Right atrium auricular region (tissue), 2 donors: ENCODE measurements at regions not wholly inside any gene's neighbourhood (a gene's known extent, or its start where the extent isn't known, plus 50 kb on each side); places are given as distances from the start of the nearest gene placed in this dataset.

Experiments used
- DNase-seq: peaks from one replicate; pipeline ENCODE4 v3.0.0-alpha.2; 2019; ENCODE audit warnings: low spot score
- H3K27ac ChIP-seq, 2 donors: fragments of 200-600 bp; sonication (generic); 1 replicate in 1 of 2; 2 replicates in 1 of 2; pipeline ENCODE4 v1.5.1; 2016 to 2019
- H3K27me3 ChIP-seq, 2 donors: fragments of 200-600 bp; sonication (generic); one replicate each; pipeline versions ENCODE4 v1.5.1 to v1.6.0; 2017 to 2019
- H3K36me3 ChIP-seq: fragments of 200-600 bp; sonication (generic); one replicate; pipeline ENCODE4 v1.5.1; 2016
- H3K4me1 ChIP-seq, 2 donors: fragments of 200-600 bp; sonication (generic); one replicate each; pipeline versions ENCODE4 v1.5.1 to v1.6.0; 2017 to 2019
- H3K4me3 ChIP-seq, 2 donors: fragments of 200-600 bp; sonication (generic); 1 replicate in 1 of 2; 2 replicates in 1 of 2; pipeline ENCODE4 v1.5.1; 2017 to 2019; ENCODE audit warnings: mild to moderate bottlenecking in 1 of 2, moderate library complexity in 1 of 2
- H3K9me3 ChIP-seq, 2 donors: fragments of 200-600 bp; sonication (generic); one replicate each; pipeline ENCODE4 v1.5.1; 2019
- CTCF ChIP-seq, 2 donors: fragments of 200-600 bp; sonication (generic); IDR thresholded peaks; one replicate each; pipeline ENCODE4 v1.5.1; 2019; ENCODE audit warnings: antibody characterized with exemption in 2 of 2

- H3K27me3 ChIP-seq = no peaks in the 10 kb centered on the region
- no peak overlapping the region for H3K27ac ChIP-seq
- no peaks in the 10 kb centered on the region for H3K36me3 ChIP-seq
- H3K4me1 ChIP-seq = no peaks in the 10 kb centered on the region
- peaks cover 6 to 29% of the 10 kb centered on the region in 2 donors for H3K9me3 ChIP-seq
- no peak for DNase-seq
- no peak overlapping the region for H3K4me3 ChIP-seq
- TF ChIP-seq CTCF (IDR thresholded peaks at IDR 0.05) = no peak
Measured at GRCh38 chr9:103126494-103126893, 131.4 kb downstream of the CYLC2 start.

GRCh38 chr9:103139891-103140290, 144.8 kb downstream of the CYLC2 start:
- DNase-seq = no peak
- H3K27ac ChIP-seq = no peak overlapping the region
- no peak for TF ChIP-seq CTCF (IDR thresholded peaks at IDR 0.05)

GRCh38 chr9:103152473-103152872, 157.3 kb downstream of the CYLC2 start:
- no peak overlapping the region for H3K4me3 ChIP-seq
- no peak overlapping the region for H3K27ac ChIP-seq
- H3K36me3 ChIP-seq = no peaks in the 10 kb centered on the region
- H3K9me3 ChIP-seq = peaks cover 0 to 5% of the 10 kb centered on the region in 2 donors
- no peaks in the 10 kb centered on the region for H3K27me3 ChIP-seq
- TF ChIP-seq CTCF (IDR thresholded peaks at IDR 0.05) = no peak
- no peaks in the 10 kb centered on the region for H3K4me1 ChIP-seq
- no peak for DNase-seq

More at GRCh38 chr9:103139891-103140290, 144.8 kb downstream of the CYLC2 start:
- Histone ChIP-seq H3K36me3 (no peaks in the 10 kb centered on the region), H3K4me3 (no peak overlapping the region), H3K4me1 (no peaks in the 10 kb centered on the region), H3K9me3 (no peaks in the 10 kb centered on the region), H3K27me3 (no peaks in the 10 kb centered on the region)

- no peaks in the 10 kb centered on the region for H3K4me1 ChIP-seq
- no peak for TF ChIP-seq CTCF (IDR thresholded peaks at IDR 0.05)
- H3K27me3 ChIP-seq = no peaks in the 10 kb centered on the region
- no peak for DNase-seq
- H3K9me3 ChIP-seq = peaks cover 0 to 31% of the 10 kb centered on the region in 2 donors
- no peak overlapping the region for H3K27ac ChIP-seq
- H3K36me3 ChIP-seq = no peaks in the 10 kb centered on the region
- no peak overlapping the region for H3K4me3 ChIP-seq
Measured at GRCh38 chr9:103167530-103167929, 172.4 kb downstream of the CYLC2 start.

DNA sequence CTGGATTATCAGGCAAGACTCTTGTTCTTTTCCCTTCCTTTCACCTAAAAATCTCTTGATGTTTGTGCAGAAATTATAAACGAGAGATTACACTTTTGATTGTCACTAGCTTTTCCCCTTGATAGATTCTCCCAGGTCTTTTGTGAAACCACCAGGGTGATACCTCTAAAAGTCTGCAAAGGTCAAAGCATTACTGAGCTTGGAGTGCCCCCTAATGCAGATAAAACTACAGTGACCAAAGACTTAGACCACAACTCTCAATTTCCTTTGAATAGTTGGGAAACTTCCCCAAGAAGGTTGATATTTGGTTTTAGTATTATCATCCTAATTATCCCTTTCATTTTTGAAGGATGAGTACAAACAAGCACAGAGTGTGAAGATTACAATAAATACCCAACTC, 173.1 kb downstream of the CYLC2 start:
- no peak overlapping the region for H3K27ac ChIP-seq
- no peak for DNase-seq
- H3K4me3 ChIP-seq = no peak overlapping the region
- TF ChIP-seq CTCF (IDR thresholded peaks at IDR 0.05) = no peak
- no peaks in the 10 kb centered on the region for H3K27me3 ChIP-seq
- no peaks in the 10 kb centered on the region for H3K4me1 ChIP-seq
- peaks cover 0 to 31% of the 10 kb centered on the region in 2 donors for H3K9me3 ChIP-seq
- no peaks in the 10 kb centered on the region for H3K36me3 ChIP-seq

GRCh38 chr9:103169798-103170197, 174.7 kb downstream of the CYLC2 start:
- no peak for TF ChIP-seq CTCF (IDR thresholded peaks at IDR 0.05)
- H3K4me1 ChIP-seq = no peaks in the 10 kb centered on the region
- DNase-seq = no peak
- no peaks in the 10 kb centered on the region for H3K27me3 ChIP-seq
- no peak overlapping the region for H3K27ac ChIP-seq
- no peaks in the 10 kb centered on the region for H3K36me3 ChIP-seq
- peaks cover 0 to 31% of the 10 kb centered on the region in 2 donors for H3K9me3 ChIP-seq
- H3K4me3 ChIP-seq = no peak overlapping the region
